ENCODE measurements at regions not wholly inside any gene's neighbourhood (a gene's known extent, or its start where the extent isn't known, plus 50 kb on each side); places are given as distances from the start of the nearest gene placed in this dataset.
"Not testable (repeated sequence)": the region's sequence is repeated elsewhere in the genome, so short reads cannot be mapped to it uniquely, and the experiment has no call there.

DNA sequence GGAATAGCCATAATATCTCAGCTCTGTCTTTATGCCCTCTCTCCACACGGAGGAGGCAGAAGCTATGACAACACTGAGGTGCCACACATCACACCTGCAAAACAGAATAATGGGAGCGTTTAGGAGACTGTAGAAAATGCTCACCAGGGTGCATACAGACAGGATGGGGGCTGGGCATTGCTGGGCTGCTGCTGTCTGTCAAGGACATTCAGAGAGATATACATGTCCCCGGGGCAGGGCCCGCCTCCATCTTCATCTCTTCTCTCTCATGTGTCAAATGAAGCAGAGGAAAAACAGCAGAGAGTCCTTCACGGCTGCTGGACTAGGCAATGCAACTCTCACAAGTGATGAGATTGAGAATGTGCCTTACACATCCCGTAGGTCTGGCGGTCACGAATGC lies 65.3 kb upstream of the DHRSX start:
- DNase-seq (ENCODE audit: low read depth): no peak

DNA sequence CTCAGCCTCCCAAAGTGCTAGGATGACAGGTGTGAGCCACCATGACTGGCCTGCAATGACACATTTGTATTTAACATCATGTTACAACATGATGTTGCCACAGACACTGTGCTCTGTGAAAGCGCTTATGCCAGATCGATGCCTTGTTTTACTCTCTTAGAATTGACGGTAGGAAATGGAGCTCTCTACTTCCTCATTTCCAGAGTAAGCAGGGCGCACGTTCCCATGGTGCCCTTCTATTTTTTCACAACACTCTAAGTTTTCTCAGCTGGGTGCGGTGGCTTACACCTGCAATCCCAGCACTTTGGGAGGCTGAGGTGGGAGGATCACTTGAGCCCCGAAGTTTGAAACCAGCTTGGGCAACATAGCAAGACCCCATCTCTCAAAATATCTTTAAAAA lies 60.7 kb upstream of the DHRSX start:
- TF ChIP-seq, protein P1, sequence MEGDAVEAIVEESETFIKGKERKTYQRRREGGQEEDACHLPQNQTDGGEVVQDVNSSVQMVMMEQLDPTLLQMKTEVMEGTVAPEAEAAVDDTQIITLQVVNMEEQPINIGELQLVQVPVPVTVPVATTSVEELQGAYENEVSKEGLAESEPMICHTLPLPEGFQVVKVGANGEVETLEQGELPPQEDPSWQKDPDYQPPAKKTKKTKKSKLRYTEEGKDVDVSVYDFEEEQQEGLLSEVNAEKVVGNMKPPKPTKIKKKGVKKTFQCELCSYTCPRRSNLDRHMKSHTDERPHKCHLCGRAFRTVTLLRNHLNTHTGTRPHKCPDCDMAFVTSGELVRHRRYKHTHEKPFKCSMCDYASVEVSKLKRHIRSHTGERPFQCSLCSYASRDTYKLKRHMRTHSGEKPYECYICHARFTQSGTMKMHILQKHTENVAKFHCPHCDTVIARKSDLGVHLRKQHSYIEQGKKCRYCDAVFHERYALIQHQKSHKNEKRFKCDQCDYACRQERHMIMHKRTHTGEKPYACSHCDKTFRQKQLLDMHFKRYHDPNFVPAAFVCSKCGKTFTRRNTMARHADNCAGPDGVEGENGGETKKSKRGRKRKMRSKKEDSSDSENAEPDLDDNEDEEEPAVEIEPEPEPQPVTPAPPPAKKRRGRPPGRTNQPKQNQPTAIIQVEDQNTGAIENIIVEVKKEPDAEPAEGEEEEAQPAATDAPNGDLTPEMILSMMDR (IDR thresholded peaks at IDR 0.05; ENCODE audit: control insufficient read depth, extremely low read depth, insufficient read depth): no peak
- H3K4me3 ChIP-seq (ENCODE audit: low read depth, low read length): no peak overlapping the region
- DNase-seq (ENCODE audit: low read depth): no peak

More for the DNA sequence above, 65.3 kb upstream of the DHRSX start:
- TF ChIP-seq, protein P1 (IDR thresholded peaks at IDR 0.05; ENCODE audit: control insufficient read depth, extremely low read depth, insufficient read depth): no peak
- H3K4me3 ChIP-seq (ENCODE audit: low read depth, low read length): no peak overlapping the region

DNA sequence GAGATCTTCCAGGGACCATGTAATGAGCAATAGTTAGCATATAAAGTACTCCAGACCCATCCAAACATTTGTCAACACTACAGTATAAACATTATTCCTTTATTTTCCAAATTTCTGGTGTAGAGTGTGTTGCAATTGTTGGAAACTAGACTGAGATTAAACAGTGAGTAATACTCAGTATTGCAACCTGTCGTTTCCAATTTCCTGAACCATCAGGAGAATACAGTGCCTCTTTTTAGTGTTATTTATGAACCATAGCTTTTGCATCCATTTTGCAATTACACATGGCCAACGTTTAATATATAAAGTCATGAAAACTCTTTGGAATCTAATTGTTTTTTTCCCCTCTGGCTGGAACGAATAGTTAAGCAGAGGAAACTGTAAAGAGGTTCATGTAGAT lies 58.3 kb upstream of the DHRSX start:
- H3K4me3 ChIP-seq (ENCODE audit: low read depth, low read length): no peak overlapping the region
- DNase-seq (ENCODE audit: low read depth): no peak
- TF ChIP-seq, protein P1 (IDR thresholded peaks at IDR 0.05; ENCODE audit: control insufficient read depth, extremely low read depth, insufficient read depth): no peak

DNA sequence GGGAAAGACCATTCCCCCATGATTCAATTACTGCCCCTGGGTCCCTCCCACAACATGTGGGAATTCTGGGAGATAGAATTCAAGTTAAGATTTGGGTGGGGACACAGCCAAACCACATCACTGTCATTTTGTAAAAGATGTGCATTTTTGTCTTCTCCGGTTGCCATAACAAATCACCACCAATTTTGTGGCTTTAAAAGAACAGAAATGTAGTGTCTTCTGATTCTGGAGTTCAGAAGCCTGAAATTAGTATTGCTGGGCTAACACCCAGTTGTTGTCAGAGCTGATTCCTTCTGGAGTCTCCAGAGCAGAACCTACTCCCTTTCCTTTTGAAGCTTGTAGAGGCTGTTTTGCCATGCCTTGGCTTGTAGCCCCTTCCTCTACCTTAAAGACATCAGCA lies 54.1 kb upstream of the DHRSX start:
- no peak for DNase-seq (ENCODE audit: low read depth)
- TF ChIP-seq, protein P1 (IDR thresholded peaks at IDR 0.05; ENCODE audit: control insufficient read depth, extremely low read depth, insufficient read depth): no peak
- H3K4me3 ChIP-seq (ENCODE audit: low read depth, low read length): no peak overlapping the region

DNA sequence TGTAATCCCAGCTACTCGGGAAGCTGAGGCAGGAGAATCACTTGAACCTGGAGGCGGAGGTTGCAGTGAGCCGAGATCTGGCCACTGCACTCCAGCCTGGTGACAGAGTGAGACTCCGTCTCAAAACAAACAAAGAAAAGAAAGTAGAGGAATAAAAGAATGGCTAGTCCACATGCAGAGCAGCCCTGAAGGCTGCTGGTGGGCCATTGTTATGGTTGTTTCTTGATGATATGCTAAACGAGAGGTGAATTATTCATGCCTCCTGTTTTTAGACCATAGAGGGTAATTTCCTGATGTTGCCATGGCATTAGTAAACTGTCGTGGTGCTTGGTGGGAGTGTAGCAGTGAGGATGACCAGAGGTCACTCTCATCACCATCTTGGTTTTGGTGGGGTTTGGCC lies 53.3 kb upstream of the DHRSX start:
- DNase-seq (ENCODE audit: low read depth): not testable (repeated sequence)

DNA sequence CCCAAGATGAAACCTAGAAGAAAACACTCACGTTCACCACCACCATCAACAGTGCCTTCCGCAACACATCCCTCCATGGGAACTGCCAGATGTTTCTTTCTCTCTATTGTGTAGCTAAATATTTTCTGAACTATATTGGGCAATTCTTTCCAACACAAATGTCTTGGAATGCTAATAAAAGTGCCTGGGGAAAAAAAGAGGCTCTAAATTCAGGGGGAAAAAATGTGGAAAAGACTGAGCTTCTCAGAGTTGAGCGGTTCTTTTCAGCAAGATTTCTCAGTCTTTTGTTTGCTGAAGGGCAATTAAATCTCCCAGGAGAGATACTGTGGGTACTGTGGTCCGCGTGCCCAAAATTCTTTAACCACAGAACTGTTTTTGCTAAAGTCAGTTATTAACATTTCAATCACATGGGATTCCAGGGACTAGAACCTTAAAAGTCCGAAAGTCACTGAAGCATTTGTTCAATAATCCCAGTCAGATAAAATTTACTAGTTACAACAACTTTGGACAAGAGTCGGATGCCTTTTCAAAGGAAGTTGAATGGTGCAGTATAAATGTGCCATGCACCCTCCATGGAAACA lies 51.9 kb upstream of the DHRSX start:
- TF ChIP-seq, protein P1 (IDR thresholded peaks at IDR 0.05; ENCODE audit: control insufficient read depth, extremely low read depth, insufficient read depth): no peak
- DNase-seq (ENCODE audit: low read depth): no peak
- H3K4me3 ChIP-seq (ENCODE audit: low read depth, low read length): no peak overlapping the region

More for the DNA sequence above, 53.3 kb upstream of the DHRSX start:
- not testable (repeated sequence) for H3K4me3 ChIP-seq (ENCODE audit: low read depth, low read length)

DNA sequence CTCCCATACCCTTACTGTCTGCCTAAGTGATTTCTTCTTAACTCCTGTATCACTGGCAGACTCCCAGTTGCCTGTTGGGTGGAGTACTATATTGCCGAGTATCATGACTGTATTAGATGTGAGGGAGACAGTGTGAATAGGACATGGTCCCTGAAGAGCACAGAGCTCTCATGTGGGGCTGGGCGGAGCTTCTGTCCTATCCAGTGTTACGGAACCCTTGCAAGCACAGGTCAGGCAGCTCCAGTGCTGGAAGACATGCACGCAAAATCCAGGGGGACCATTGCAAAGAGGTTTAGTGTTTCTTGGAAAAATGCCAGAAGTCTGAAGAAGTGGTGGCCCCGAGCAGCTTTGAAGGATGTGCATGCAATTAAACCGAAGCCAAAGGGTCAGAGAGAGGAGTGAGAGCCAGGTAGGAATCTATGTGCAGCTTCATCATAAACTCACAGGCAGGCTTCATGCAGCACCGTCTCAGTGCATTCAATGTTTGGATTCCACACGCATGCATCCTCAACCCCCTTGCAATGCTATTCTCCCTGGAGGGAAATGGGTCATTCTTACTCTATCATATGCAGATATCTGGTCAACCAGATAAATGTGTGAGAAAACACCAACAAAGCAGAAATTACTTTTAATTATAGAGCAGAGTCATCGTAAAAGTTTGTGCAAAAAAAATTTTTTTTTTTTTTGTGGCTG lies 49.7 kb upstream of the DHRSX start:
- no peak for DNase-seq (ENCODE audit: low read depth)
- H3K4me3 ChIP-seq (ENCODE audit: low read depth, low read length): no peak overlapping the region
- TF ChIP-seq, protein P1 (IDR thresholded peaks at IDR 0.05; ENCODE audit: control insufficient read depth, extremely low read depth, insufficient read depth): no peak
